ENCODE measurements at regions not wholly inside any gene's neighbourhood (a gene's known extent, or its start where the extent isn't known, plus 50 kb on each side); places are given as distances from the start of the nearest gene placed in this dataset.

- CTCF ChIA-PET: interaction anchor here (0.6 kb wide), 1 partner anchor 76 kb away, joined by 3 read pairs; no protein-coding TSS in a partner anchor
- POLR2A ChIA-PET: no interaction called here
- TF ChIP-seq CTBP1 (IDR thresholded peaks at IDR 0.05; ENCODE audit: borderline replicate concordance): no peak
- no peak for TF ChIP-seq ARNT (IDR thresholded peaks at IDR 0.05)
- TF ChIP-seq SUZ12 (IDR thresholded peaks at IDR 0.05): no peak
- no peak for TF ChIP-seq ELF4 (IDR thresholded peaks at IDR 0.05)
- no peak for TF ChIP-seq LEF1 (IDR thresholded peaks at IDR 0.05; ENCODE audit: borderline replicate concordance)
- no peak for TF ChIP-seq PKNOX1 (IDR thresholded peaks at IDR 0.05)
- no peak for TF ChIP-seq FOXA1 (IDR thresholded peaks at IDR 0.05)
- TF ChIP-seq ZNF384 (IDR thresholded peaks at IDR 0.05): no peak
- no peak for TF ChIP-seq NFRKB (IDR thresholded peaks at IDR 0.05)
- TF ChIP-seq SP1 (IDR thresholded peaks at IDR 0.05): no peak
- TF ChIP-seq TARDBP (IDR thresholded peaks at IDR 0.05): no peak
- TF ChIP-seq FOXK2 (IDR thresholded peaks at IDR 0.05): no peak
- no peak for TF ChIP-seq FOXM1 (IDR thresholded peaks at IDR 0.05; ENCODE audit: borderline replicate concordance)
- TF ChIP-seq BHLHE40 (IDR thresholded peaks at IDR 0.05; ENCODE audit: borderline replicate concordance): no peak
- TF ChIP-seq L3MBTL2 (conservative IDR thresholded peaks at IDR 0.05): no peak
- no peak for TF ChIP-seq HDGF (IDR thresholded peaks at IDR 0.05; ENCODE audit: borderline replicate concordance)
- DNase-seq (ENCODE audit: extremely low spot score): no peak
These were observed 341.4 kb downstream of the BMP4 start for GRCh38 chr14:53615252-53615651.

- TF ChIP-seq NFRKB (IDR thresholded peaks at IDR 0.05): no peak
- no peak for TF ChIP-seq ZNF384 (IDR thresholded peaks at IDR 0.05)
- no peak for TF ChIP-seq FOXA1 (IDR thresholded peaks at IDR 0.05)
- TF ChIP-seq L3MBTL2 (conservative IDR thresholded peaks at IDR 0.05): no peak
- no peak for TF ChIP-seq SUZ12 (IDR thresholded peaks at IDR 0.05)
- no peak for TF ChIP-seq CTBP1 (IDR thresholded peaks at IDR 0.05; ENCODE audit: borderline replicate concordance)
- TF ChIP-seq ARNT (IDR thresholded peaks at IDR 0.05): no peak
- no peak for TF ChIP-seq PKNOX1 (IDR thresholded peaks at IDR 0.05)
- no peak for TF ChIP-seq LEF1 (IDR thresholded peaks at IDR 0.05; ENCODE audit: borderline replicate concordance)
- TF ChIP-seq HDGF (IDR thresholded peaks at IDR 0.05; ENCODE audit: borderline replicate concordance): no peak
- TF ChIP-seq FOXK2 (IDR thresholded peaks at IDR 0.05): no peak
- no peak for TF ChIP-seq TARDBP (IDR thresholded peaks at IDR 0.05)
- TF ChIP-seq BHLHE40 (IDR thresholded peaks at IDR 0.05; ENCODE audit: borderline replicate concordance): no peak
- TF ChIP-seq SP1 (IDR thresholded peaks at IDR 0.05): no peak
- no peak for TF ChIP-seq FOXM1 (IDR thresholded peaks at IDR 0.05; ENCODE audit: borderline replicate concordance)
- TF ChIP-seq ELF4 (IDR thresholded peaks at IDR 0.05): no peak
- DNase-seq (ENCODE audit: extremely low spot score): no peak
These were observed 343.0 kb downstream of the BMP4 start for GRCh38 chr14:53613404-53614253.

GRCh38 chr14:53610947-53611346, 345.7 kb downstream of the BMP4 start:
- no peak for TF ChIP-seq SP1 (IDR thresholded peaks at IDR 0.05)
- no peak for TF ChIP-seq FOXK2 (IDR thresholded peaks at IDR 0.05)
- TF ChIP-seq CTBP1 (IDR thresholded peaks at IDR 0.05; ENCODE audit: borderline replicate concordance): no peak
- no peak for TF ChIP-seq FOXA1 (IDR thresholded peaks at IDR 0.05)
- ChIA-PET POLR2A (no interaction called here), CTCF (no interaction called here)
- no peak for DNase-seq (ENCODE audit: extremely low spot score)

More at GRCh38 chr14:53613404-53614253, 343.0 kb downstream of the BMP4 start:
- CTCF ChIA-PET: no interaction called here
- POLR2A ChIA-PET: no interaction called here

GRCh38 chr14:53609009-53609408, 347.6 kb downstream of the BMP4 start:
- no peak for TF ChIP-seq SUZ12 (IDR thresholded peaks at IDR 0.05)
- no peak for TF ChIP-seq TARDBP (IDR thresholded peaks at IDR 0.05)
- TF ChIP-seq LEF1 (IDR thresholded peaks at IDR 0.05; ENCODE audit: borderline replicate concordance): no peak
- TF ChIP-seq ELF4 (IDR thresholded peaks at IDR 0.05): no peak
- no peak for TF ChIP-seq FOXA1 (IDR thresholded peaks at IDR 0.05)
- TF ChIP-seq BHLHE40 (IDR thresholded peaks at IDR 0.05; ENCODE audit: borderline replicate concordance): no peak
- TF ChIP-seq ZNF384 (IDR thresholded peaks at IDR 0.05): no peak
- POLR2A ChIA-PET: no interaction called here
- DNase-seq (ENCODE audit: extremely low spot score): no peak
- CTCF ChIA-PET: no interaction called here

GRCh38 chr14:53608369-53608768, 348.3 kb downstream of the BMP4 start:
- ChIA-PET CTCF (no interaction called here), POLR2A (no interaction called here)
- DNase-seq (ENCODE audit: extremely low spot score): no peak
- TF ChIP-seq CTBP1 (IDR thresholded peaks at IDR 0.05; ENCODE audit: borderline replicate concordance): no peak
- no peak for TF ChIP-seq LEF1 (IDR thresholded peaks at IDR 0.05; ENCODE audit: borderline replicate concordance)
- TF ChIP-seq NFRKB (IDR thresholded peaks at IDR 0.05): no peak
- no peak for TF ChIP-seq ELF4 (IDR thresholded peaks at IDR 0.05)
- TF ChIP-seq ZNF384 (IDR thresholded peaks at IDR 0.05): no peak
- TF ChIP-seq FOXK2 (IDR thresholded peaks at IDR 0.05): no peak
- TF ChIP-seq BHLHE40 (IDR thresholded peaks at IDR 0.05; ENCODE audit: borderline replicate concordance): no peak
- TF ChIP-seq PKNOX1 (IDR thresholded peaks at IDR 0.05): no peak
- TF ChIP-seq TARDBP (IDR thresholded peaks at IDR 0.05): no peak
- no peak for TF ChIP-seq FOXM1 (IDR thresholded peaks at IDR 0.05; ENCODE audit: borderline replicate concordance)
- no peak for TF ChIP-seq SP1 (IDR thresholded peaks at IDR 0.05)
- TF ChIP-seq L3MBTL2 (conservative IDR thresholded peaks at IDR 0.05): no peak
- no peak for TF ChIP-seq HDGF (IDR thresholded peaks at IDR 0.05; ENCODE audit: borderline replicate concordance)
- TF ChIP-seq FOXA1 (IDR thresholded peaks at IDR 0.05): no peak
- no peak for TF ChIP-seq SUZ12 (IDR thresholded peaks at IDR 0.05)
- TF ChIP-seq ARNT (IDR thresholded peaks at IDR 0.05): no peak

- ChIA-PET CTCF (no interaction called here), POLR2A (no interaction called here)
- DNase-seq (ENCODE audit: extremely low spot score): no peak
- no peak for TF ChIP-seq FOXA1 (IDR thresholded peaks at IDR 0.05)
- TF ChIP-seq ELF4 (IDR thresholded peaks at IDR 0.05): no peak
These were observed 350.4 kb downstream of the BMP4 start for GRCh38 chr14:53606203-53606602.

Measured in HEK293T (cell line).